OCI-LY1 (cell line): ENCODE measurements at regions not wholly inside any gene's neighbourhood (a gene's known extent, or its start where the extent isn't known, plus 50 kb on each side); places are given as distances from the start of the nearest gene placed in this dataset.

Experiments used
- H2AFZ ChIP-seq: fragments of 200-600 bp; sonication (generic), shearing (Covaris generic); 2 replicates; pipeline ENCODE4 v1.6.0; 2014; ENCODE audit warnings: antibody characterized with exemption, mild to moderate bottlenecking, low read length
- H3F3A ChIP-seq: fragments of 200-600 bp; sonication (generic), shearing (Covaris generic); 2 replicates; pipeline ENCODE4 v1.6.0; 2014; ENCODE audit warnings: mild to moderate bottlenecking, antibody characterized with exemption, low read length, moderate library complexity; ENCODE audit not compliant: insufficient read depth
- H3K27ac ChIP-seq: fragments of 200-600 bp; sonication (generic); 2 replicates; pipeline ENCODE4 v1.5.1; 2014; ENCODE audit warnings: low read length, mixed run types, mild to moderate bottlenecking, low read depth; ENCODE audit not compliant: poor library complexity, severe bottlenecking
- H3K27me3 ChIP-seq: fragments of 200-600 bp; sonication (generic); 2 replicates; pipeline ENCODE4 v1.6.0; 2014; ENCODE audit warnings: antibody characterized with exemption, mild to moderate bottlenecking, low read length, moderate library complexity; ENCODE audit not compliant: insufficient read depth
- H3K36me3 ChIP-seq: fragments of 200-600 bp; sonication (generic); 2 replicates; pipeline ENCODE4 v1.6.1; 2014; ENCODE audit warnings: mild to moderate bottlenecking, antibody characterized with exemption, low read length, moderate library complexity, mixed read lengths; ENCODE audit not compliant: insufficient read depth
- H3K4me1 ChIP-seq: fragments of 200-600 bp; sonication (generic); 2 replicates; pipeline ENCODE4 v1.5.1; 2014; ENCODE audit warnings: mild to moderate bottlenecking, low read length, moderate library complexity; ENCODE audit not compliant: insufficient read depth, severe bottlenecking
- H3K4me2 ChIP-seq: fragments of 200-600 bp; sonication (generic), shearing (Covaris generic); 2 replicates; pipeline ENCODE4 v1.6.1; 2014; ENCODE audit warnings: low read length
- H3K4me3 ChIP-seq: fragments of 200-600 bp; sonication (generic); 2 replicates; pipeline ENCODE4 v1.5.1; 2014; ENCODE audit warnings: low read length, low read depth, mild to moderate bottlenecking, mixed read lengths; ENCODE audit not compliant: poor library complexity, severe bottlenecking
- H3K79me2 ChIP-seq: fragments of 200-600 bp; shearing (Covaris generic); 2 replicates; pipeline ENCODE4 v1.6.1; 2016; ENCODE audit warnings: mixed run types, low read length, mixed read lengths; ENCODE audit not compliant: insufficient read depth
- H3K9ac ChIP-seq: fragments of 200-600 bp; sonication (generic), shearing (Covaris generic); 2 replicates; pipeline ENCODE4 v1.6.1; 2014; ENCODE audit warnings: mild to moderate bottlenecking, low read length, mixed read lengths
- H3K9me2 ChIP-seq: fragments of 200-600 bp; sonication (generic), shearing (Covaris generic); 2 replicates; pipeline ENCODE4 v1.6.1; 2014; ENCODE audit warnings: low read depth, mild to moderate bottlenecking, low read length, mixed read lengths
- H3K9me3 ChIP-seq: fragments of 200-600 bp; shearing (Covaris generic); 2 replicates; pipeline ENCODE4 v1.6.1; 2014; ENCODE audit warnings: low read length, mixed read lengths
- H4K20me1 ChIP-seq: fragments of 200-600 bp; sonication (generic), shearing (Covaris generic); 2 replicates; pipeline ENCODE4 v1.6.0; 2016; ENCODE audit warnings: mild to moderate bottlenecking, low read length; ENCODE audit not compliant: insufficient read depth
- EZH2 ChIP-seq: fragments of 200-600 bp; sonication (generic), shearing (Covaris generic); IDR thresholded peaks from 2 replicates; pipeline ENCODE4 v1.8.0; 2017; ENCODE audit warnings: borderline replicate concordance, mixed run types, mild to moderate bottlenecking, antibody characterized with exemption, low read length, moderate library complexity, mixed read lengths
- TF ChIP-seq, protein P1 (sequence below): fragments of 200-600 bp; sonication (generic), shearing (Covaris generic); IDR thresholded peaks from 2 replicates; pipeline ENCODE4 v1.5.1; 2017; ENCODE audit warnings: mild to moderate bottlenecking, antibody characterized with exemption, low read length, moderate library complexity, mixed read lengths

DNA sequence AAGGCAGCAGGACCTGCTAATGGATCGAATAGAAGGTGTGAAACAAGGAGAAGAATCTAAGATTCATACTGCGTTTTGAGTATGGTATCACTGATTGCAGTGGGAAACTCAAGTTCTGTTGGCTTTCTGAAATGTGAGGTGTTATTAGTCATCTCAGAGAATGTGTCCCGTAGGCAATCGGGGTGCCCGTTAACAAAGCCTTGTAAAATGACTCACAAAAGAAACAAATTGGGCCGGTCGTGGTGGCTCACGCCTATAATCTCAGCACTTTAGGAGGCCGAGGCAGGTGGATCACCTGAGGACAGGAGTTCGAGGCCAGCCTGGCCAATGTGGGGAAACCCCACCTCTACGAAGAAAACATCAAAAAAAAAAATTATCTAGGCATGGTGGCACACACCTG is 118.2 kb upstream of the C7orf33 start:
- Histone ChIP-seq H3K9me3 (no peaks in the 10 kb centered on the region), H3K36me3 (no peaks in the 10 kb centered on the region), H3F3A (no peaks in the 10 kb centered on the region), H3K4me1 (no peaks in the 10 kb centered on the region), H4K20me1 (no peaks in the 10 kb centered on the region), H3K27me3 (peaks cover 4% of the 10 kb centered on the region; the same call in 1 of the 2 replicates), H2AFZ (no peak overlapping the region), H3K4me2 (no peak overlapping the region), H3K27ac (no peak overlapping the region), H3K9ac (no peak overlapping the region), H3K9me2 (no peaks in the 10 kb centered on the region), H3K4me3 (no peak overlapping the region), H3K79me2 (no peaks in the 10 kb centered on the region)
- no peak for TF ChIP-seq EZH2
- TF ChIP-seq, protein P1, sequence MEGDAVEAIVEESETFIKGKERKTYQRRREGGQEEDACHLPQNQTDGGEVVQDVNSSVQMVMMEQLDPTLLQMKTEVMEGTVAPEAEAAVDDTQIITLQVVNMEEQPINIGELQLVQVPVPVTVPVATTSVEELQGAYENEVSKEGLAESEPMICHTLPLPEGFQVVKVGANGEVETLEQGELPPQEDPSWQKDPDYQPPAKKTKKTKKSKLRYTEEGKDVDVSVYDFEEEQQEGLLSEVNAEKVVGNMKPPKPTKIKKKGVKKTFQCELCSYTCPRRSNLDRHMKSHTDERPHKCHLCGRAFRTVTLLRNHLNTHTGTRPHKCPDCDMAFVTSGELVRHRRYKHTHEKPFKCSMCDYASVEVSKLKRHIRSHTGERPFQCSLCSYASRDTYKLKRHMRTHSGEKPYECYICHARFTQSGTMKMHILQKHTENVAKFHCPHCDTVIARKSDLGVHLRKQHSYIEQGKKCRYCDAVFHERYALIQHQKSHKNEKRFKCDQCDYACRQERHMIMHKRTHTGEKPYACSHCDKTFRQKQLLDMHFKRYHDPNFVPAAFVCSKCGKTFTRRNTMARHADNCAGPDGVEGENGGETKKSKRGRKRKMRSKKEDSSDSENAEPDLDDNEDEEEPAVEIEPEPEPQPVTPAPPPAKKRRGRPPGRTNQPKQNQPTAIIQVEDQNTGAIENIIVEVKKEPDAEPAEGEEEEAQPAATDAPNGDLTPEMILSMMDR, result no peak

DNA sequence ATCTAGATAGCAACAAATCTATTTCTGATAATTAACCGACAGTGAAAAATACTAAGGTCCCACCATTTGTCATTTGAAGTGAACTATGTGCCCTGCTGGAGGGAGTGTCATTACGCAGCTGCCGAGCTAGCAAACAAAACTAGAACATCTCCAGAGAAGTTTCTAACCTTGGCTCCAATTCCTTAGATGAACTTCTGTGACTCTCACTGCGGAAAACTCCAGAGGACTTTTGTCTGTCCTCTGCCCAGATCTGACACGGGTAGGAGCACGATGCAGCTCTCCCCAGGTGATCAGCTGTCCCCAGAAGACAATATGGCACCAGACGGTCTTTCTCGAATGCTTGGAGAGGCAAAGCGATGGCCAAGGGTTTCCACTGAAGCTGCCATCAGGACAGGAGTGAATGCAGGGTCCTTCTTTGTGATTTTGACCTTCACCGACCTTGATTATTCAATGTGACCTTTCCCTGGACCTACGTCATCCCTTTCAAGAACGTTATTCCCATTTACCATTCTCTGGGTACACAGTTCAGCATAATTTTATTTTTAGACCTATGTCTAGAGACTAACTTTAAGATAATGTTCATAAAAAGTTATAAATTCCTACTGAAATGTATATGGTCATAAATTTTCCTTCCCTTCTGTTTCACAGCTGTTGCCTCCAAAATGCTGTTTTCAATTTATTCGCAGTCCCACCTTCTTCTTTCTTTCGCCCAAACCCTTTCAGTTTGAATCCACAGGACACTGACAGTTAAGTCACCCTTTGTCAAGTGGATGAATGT is 116.7 kb upstream of the C7orf33 start:
- Histone ChIP-seq H3K4me2 (no peak overlapping the region), H3K9me2 (no peaks in the 10 kb centered on the region), H4K20me1 (no peaks in the 10 kb centered on the region), H3K4me3 (no peak overlapping the region), H3K27ac (no peak overlapping the region), H3K4me1 (no peaks in the 10 kb centered on the region), H3K9me3 (no peaks in the 10 kb centered on the region), H2AFZ (no peak overlapping the region), H3K9ac (no peak overlapping the region), H3K36me3 (no peaks in the 10 kb centered on the region), H3K79me2 (no peaks in the 10 kb centered on the region), H3K27me3 (peaks cover 4% of the 10 kb centered on the region; the same call in 1 of the 2 replicates), H3F3A (no peaks in the 10 kb centered on the region)
- TF ChIP-seq, protein P1, result no peak
- TF ChIP-seq EZH2, result no peak

DNA sequence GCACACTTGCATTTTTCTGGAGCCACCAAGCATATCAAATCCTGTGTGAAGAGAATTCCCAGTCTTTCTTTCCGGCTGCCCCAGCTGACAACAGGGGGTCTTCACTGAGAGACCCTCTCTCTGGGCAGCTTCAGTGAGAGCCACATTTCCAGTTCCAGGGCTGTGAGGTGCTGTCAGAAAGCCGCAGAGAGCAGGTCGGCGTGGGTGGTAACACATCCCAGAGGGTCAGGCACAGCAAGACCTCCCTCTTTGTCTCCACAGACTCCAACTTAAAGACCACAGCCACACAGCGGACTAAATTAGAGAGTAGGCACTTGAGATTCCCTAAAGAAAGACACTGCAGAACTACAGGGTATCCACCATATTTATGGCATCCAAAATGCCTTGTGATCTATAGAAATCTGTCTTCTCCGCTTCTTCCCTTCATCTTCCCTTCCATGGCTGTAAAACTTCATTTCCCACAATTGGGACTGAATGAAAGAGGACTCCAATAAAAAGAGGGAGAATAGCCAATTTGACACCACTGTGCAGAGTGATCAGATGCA is 116.0 kb upstream of the C7orf33 start:
- Histone ChIP-seq H3K27ac (no peak overlapping the region), H3K4me1 (no peaks in the 10 kb centered on the region), H3K9ac (no peak overlapping the region), H2AFZ (no peak overlapping the region), H3K9me3 (no peaks in the 10 kb centered on the region), H3F3A (no peaks in the 10 kb centered on the region), H3K4me2 (no peak overlapping the region), H3K9me2 (no peaks in the 10 kb centered on the region), H3K27me3 (peaks cover 4% of the 10 kb centered on the region; the same call in 1 of the 2 replicates), H3K4me3 (no peak overlapping the region), H3K36me3 (no peaks in the 10 kb centered on the region), H4K20me1 (no peaks in the 10 kb centered on the region), H3K79me2 (no peaks in the 10 kb centered on the region)
- TF ChIP-seq, protein P1, result no peak
- TF ChIP-seq EZH2, result no peak
